Ascending aorta (tissue), 2 donors: ENCODE measurements at regions not wholly inside any gene's neighbourhood (a gene's known extent, or its start where the extent isn't known, plus 50 kb on each side); places are given as distances from the start of the nearest gene placed in this dataset.

Source experiments
- DNase-seq, 2 donors: peaks; one replicate each; pipeline ENCODE4 v3.0.0-alpha.2; 2019; ENCODE audit warnings: low spot score in 2 of 2
- H3K27ac ChIP-seq, 2 donors: fragments of 200-600 bp; sonication (generic); one replicate each; pipeline ENCODE4 v1.5.1; 2016 to 2017; ENCODE audit warnings: mild to moderate bottlenecking in 1 of 2
- H3K27me3 ChIP-seq: fragments of 200-600 bp; sonication (generic); one replicate; pipeline ENCODE4 v1.5.1; 2017
- H3K36me3 ChIP-seq, 2 donors: fragments of 200-600 bp; sonication (generic); one replicate each; pipeline ENCODE4 v1.5.1; 2016
- H3K4me1 ChIP-seq, 2 donors: fragments of 200-600 bp; sonication (generic); one replicate each; pipeline ENCODE4 v1.5.1; 2016 to 2017; ENCODE audit warnings: mild to moderate bottlenecking in 1 of 2
- H3K4me3 ChIP-seq, 2 donors: fragments of 200-600 bp; sonication (generic); one replicate each; pipeline ENCODE4 v1.5.1; 2016 to 2017; ENCODE audit warnings: mild to moderate bottlenecking in 1 of 2
- H3K9me3 ChIP-seq, 2 donors: fragments of 200-600 bp; sonication (generic); one replicate each; pipeline ENCODE4 v1.5.1; 2016
- intact Hi-C: fragments of 100-400 bp; cut with DNase I; formaldehyde crosslinking; loops from one replicate; pipeline ENCODE4 v1.15.1; 2023
- TF ChIP-seq, protein P1 (sequence below), 3 experiments: fragments of 200-600 bp in 2 of 3; fragments of 450-650 bp in 1 of 3; sonication (generic) in 2 of 3; IDR thresholded peaks; one replicate each; pipeline ENCODE4 v1.5.1; 2016 to 2019; ENCODE audit warnings: antibody characterized with exemption in 3 of 3, mild to moderate bottlenecking in 1 of 3, moderate library complexity in 1 of 3

DNA sequence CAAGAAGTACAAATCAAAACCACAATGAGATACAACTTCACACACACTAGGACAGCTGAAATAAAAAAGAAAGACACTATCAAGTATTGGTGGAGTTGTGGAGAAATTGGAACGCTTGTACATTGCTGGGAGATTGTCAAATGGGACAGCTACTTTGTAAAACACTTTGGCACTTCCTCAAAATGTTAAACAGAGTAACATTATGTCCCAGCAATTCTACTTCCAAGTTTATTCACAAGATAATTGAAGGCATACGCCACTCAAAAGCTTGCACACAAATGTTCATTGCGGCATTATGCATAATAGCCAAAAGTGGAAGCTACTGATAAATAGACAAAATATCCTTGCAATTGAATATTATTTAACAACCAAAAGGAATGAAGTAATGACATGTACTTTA, 199.9 kb upstream of the KCNK2 start:
- H3K9me3 ChIP-seq = no peaks in the 10 kb centered on the region
- no peaks in the 10 kb centered on the region for H3K4me1 ChIP-seq
- no peak for DNase-seq
- H3K27me3 ChIP-seq = no peaks in the 10 kb centered on the region
- intact Hi-C loops = no loop called here
- no peak overlapping the region for H3K4me3 ChIP-seq
- TF ChIP-seq, protein P1, sequence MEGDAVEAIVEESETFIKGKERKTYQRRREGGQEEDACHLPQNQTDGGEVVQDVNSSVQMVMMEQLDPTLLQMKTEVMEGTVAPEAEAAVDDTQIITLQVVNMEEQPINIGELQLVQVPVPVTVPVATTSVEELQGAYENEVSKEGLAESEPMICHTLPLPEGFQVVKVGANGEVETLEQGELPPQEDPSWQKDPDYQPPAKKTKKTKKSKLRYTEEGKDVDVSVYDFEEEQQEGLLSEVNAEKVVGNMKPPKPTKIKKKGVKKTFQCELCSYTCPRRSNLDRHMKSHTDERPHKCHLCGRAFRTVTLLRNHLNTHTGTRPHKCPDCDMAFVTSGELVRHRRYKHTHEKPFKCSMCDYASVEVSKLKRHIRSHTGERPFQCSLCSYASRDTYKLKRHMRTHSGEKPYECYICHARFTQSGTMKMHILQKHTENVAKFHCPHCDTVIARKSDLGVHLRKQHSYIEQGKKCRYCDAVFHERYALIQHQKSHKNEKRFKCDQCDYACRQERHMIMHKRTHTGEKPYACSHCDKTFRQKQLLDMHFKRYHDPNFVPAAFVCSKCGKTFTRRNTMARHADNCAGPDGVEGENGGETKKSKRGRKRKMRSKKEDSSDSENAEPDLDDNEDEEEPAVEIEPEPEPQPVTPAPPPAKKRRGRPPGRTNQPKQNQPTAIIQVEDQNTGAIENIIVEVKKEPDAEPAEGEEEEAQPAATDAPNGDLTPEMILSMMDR (IDR thresholded peaks at IDR 0.05) = no peak
- H3K27ac ChIP-seq = no peak overlapping the region
- no peaks in the 10 kb centered on the region for H3K36me3 ChIP-seq

DNA sequence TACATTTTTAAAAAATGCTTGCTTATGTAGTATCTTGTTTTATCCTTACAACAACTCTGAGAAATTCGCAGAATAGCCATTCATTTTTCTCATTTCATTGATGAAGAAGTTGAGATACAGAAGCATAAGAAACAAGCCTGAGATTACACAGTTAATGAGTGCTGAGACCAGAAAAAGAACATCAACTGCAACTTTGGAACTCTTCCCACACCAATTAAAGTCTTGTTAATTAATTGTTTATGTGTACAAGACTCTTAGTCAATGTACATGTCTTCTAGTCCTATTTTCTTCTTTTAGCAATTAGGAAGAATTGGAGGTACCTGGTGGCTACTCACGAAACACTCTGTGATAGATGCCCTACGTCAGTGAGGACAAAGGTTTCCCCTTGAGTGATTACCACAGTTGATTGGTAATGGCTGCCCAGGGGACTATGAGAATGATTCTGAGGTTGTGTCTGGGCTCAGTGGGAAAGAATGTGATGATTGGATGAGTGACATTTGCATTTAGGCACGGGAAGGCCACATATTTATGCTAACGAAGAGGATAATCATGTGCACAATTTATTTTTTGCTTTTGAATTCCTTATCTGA, 187.4 kb upstream of the KCNK2 start:
- no peaks in the 10 kb centered on the region for H3K4me1 ChIP-seq
- DNase-seq = no peak
- intact Hi-C loops = no loop called here
- H3K36me3 ChIP-seq = no peaks in the 10 kb centered on the region
- no peaks in the 10 kb centered on the region for H3K27me3 ChIP-seq
- TF ChIP-seq, protein P1 (IDR thresholded peaks at IDR 0.05) = no peak
- H3K9me3 ChIP-seq = no peaks in the 10 kb centered on the region
- H3K27ac ChIP-seq = no peak overlapping the region
- no peak overlapping the region for H3K4me3 ChIP-seq

DNA sequence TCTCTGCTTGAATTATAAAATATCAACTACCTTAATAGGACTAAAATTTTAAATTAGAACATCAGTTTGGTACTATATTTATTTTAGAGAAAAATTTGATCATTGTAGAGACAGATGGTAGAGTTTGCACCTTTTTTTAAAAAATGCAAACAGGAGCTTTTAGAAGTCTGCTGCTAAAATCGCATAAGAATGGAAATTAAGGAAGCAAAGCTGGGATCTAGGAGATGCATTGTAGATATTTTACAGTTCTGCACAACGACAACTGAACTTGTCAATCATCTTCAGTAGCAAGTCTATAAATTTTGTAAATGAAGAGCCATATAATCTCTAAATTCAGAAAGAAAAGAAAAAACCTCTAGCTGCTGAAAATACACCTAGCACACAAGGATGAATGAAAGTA, 185.6 kb upstream of the KCNK2 start:
- Histone ChIP-seq H3K4me1 (no peaks in the 10 kb centered on the region), H3K36me3 (no peaks in the 10 kb centered on the region), H3K27ac (no peak overlapping the region), H3K27me3 (no peaks in the 10 kb centered on the region), H3K9me3 (no peaks in the 10 kb centered on the region), H3K4me3 (no peak overlapping the region)
- DNase-seq = no peak
- intact Hi-C loops = no loop called here
- TF ChIP-seq, protein P1 (IDR thresholded peaks at IDR 0.05) = no peak

DNA sequence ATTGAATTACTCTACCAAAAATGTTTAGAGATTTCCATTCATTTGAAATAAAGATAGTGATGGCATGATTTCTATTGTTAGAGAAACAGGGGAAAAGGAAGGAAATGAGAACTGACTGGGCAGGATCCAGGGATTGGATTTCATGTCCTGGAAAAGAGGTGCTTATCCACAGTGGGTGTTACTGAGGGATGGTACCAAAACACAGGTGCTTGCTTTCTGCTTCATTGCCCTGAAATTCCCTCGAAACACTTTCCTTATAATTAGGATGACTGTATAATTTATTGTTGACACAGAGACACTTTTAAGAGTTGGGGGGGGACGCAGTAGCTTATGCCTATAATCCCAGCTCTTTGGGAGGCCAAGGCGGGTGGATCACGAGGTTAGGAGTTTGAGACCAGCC, 185.0 kb upstream of the KCNK2 start:
- Histone ChIP-seq H3K27ac (no peak overlapping the region), H3K27me3 (no peaks in the 10 kb centered on the region), H3K36me3 (no peaks in the 10 kb centered on the region), H3K4me3 (no peak overlapping the region), H3K4me1 (no peaks in the 10 kb centered on the region), H3K9me3 (no peaks in the 10 kb centered on the region)
- DNase-seq = no peak
- TF ChIP-seq, protein P1 (IDR thresholded peaks at IDR 0.05) = no peak
- intact Hi-C loops = no loop called here

DNA sequence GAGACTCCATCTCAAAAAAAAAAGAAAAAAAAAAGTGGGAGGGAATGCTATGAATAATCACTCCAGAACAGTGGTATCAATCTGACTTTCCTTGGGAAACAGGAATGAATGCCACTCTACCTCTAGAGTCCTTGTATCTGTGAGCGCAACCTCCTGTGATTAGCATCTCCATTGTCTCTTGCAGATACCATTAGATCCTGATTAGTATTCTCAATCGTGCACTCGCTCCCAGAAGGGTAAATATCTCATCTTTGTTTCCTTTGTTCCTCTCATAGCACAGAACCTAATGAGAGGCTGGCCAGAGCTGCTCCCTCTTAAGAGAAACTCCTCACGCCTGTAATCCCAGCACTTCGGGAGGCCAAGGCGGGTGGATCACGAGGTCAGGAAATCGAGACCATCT, 184.4 kb upstream of the KCNK2 start:
- DNase-seq = no peak
- H3K27me3 ChIP-seq = no peaks in the 10 kb centered on the region
- no peak overlapping the region for H3K4me3 ChIP-seq
- H3K36me3 ChIP-seq = no peaks in the 10 kb centered on the region
- H3K4me1 ChIP-seq = no peaks in the 10 kb centered on the region
- intact Hi-C loops = no loop called here
- H3K27ac ChIP-seq = no peak overlapping the region
- no peaks in the 10 kb centered on the region for H3K9me3 ChIP-seq
- TF ChIP-seq, protein P1 (IDR thresholded peaks at IDR 0.05) = no peak

DNA sequence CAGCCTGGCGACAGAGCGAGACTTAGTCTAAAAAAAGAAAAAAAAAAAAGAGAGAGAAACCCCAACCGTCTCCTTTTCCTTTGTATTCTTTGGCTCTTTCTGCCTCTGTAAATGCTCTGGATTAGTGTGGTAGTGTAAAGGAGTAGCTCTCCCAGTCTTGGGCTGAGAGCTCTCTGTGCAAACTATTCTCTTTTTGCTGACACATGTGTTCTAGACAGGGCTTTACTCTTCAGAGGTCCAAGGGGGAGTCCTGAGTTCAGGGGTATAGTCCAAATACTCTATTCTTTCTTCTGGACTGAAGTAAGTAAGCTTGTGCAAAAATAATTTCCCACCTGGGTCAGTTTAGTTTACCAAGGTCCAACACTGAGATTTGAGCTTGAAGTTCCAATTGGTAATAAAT, 183.8 kb upstream of the KCNK2 start:
- H3K36me3 ChIP-seq = no peaks in the 10 kb centered on the region
- TF ChIP-seq, protein P1 (IDR thresholded peaks at IDR 0.05) = no peak
- DNase-seq = no peak
- intact Hi-C loops = no loop called here
- H3K4me3 ChIP-seq = no peak overlapping the region
- H3K4me1 ChIP-seq = no peaks in the 10 kb centered on the region
- no peak overlapping the region for H3K27ac ChIP-seq
- H3K27me3 ChIP-seq = no peaks in the 10 kb centered on the region
- no peaks in the 10 kb centered on the region for H3K9me3 ChIP-seq
